Smooth muscle cell (in vitro differentiated cells): ENCODE measurements at regions not wholly inside any gene's neighbourhood (a gene's known extent, or its start where the extent isn't known, plus 50 kb on each side); places are given as distances from the start of the nearest gene placed in this dataset.

Experiments
- DNase-seq: peaks from one replicate; lab custom pipeline; 2025; ENCODE audit not compliant: unreplicated experiment; lab: John Stamatoyannopoulos, UW
- H2AFZ ChIP-seq: fragments of 200-600 bp; sonication (generic); 2 replicates; pipeline ENCODE4 v1.6.0; 2016; ENCODE audit warnings: antibody characterized with exemption, low read depth, mild to moderate bottlenecking
- H3F3A ChIP-seq: fragments of 200-600 bp; sonication (generic); 2 replicates; pipeline ENCODE4 v1.6.0; 2017; ENCODE audit warnings: antibody characterized with exemption, low read depth
- H3K27ac ChIP-seq: fragments of 200-600 bp; sonication (generic); 2 replicates; pipeline ENCODE4 v1.5.1; 2016; ENCODE audit warnings: low read depth, mild to moderate bottlenecking
- H3K27me3 ChIP-seq: fragments of 200-600 bp; sonication (generic); 2 replicates; pipeline ENCODE4 v1.6.1; 2016; ENCODE audit warnings: low read depth, mild to moderate bottlenecking
- H3K36me3 ChIP-seq: fragments of 200-600 bp; sonication (generic); 2 replicates; pipeline ENCODE4 v1.5.1; 2016; ENCODE audit warnings: low read depth
- H3K4me1 ChIP-seq: fragments of 200-600 bp; sonication (generic); 2 replicates; pipeline ENCODE4 v1.5.1; 2016; ENCODE audit warnings: low read depth
- H3K4me2 ChIP-seq: fragments of 200-600 bp; sonication (generic); 2 replicates; pipeline ENCODE4 v1.6.0; 2016; ENCODE audit warnings: mild to moderate bottlenecking
- H3K4me3 ChIP-seq: fragments of 200-600 bp; sonication (generic); 2 replicates; pipeline ENCODE4 v1.5.1; 2016; ENCODE audit warnings: mild to moderate bottlenecking
- H3K79me2 ChIP-seq: fragments of 200-600 bp; sonication (generic); 2 replicates; pipeline ENCODE4 v1.6.0; 2016; ENCODE audit warnings: low read depth, mild to moderate bottlenecking
- H3K9ac ChIP-seq: fragments of 200-600 bp; sonication (generic); 2 replicates; pipeline ENCODE4 v1.6.0; 2016; ENCODE audit warnings: low read depth
- H3K9me3 ChIP-seq: fragments of 200-600 bp; sonication (generic); replicated peaks from 2 replicates; pipeline ENCODE4 v1.5.1; 2016; ENCODE audit warnings: low read depth
- H4K20me1 ChIP-seq: fragments of 200-600 bp; sonication (generic); 2 replicates; pipeline ENCODE4 v1.6.0; 2016; ENCODE audit warnings: low read depth
- CTCF ChIP-seq: fragments of 200-600 bp; sonication (generic); IDR thresholded peaks from 2 replicates; pipeline ENCODE4 v1.5.1; 2017; ENCODE audit warnings: borderline replicate concordance, mild to moderate bottlenecking, antibody characterized with exemption; ENCODE audit not compliant: insufficient read depth, poor library complexity, severe bottlenecking
- WGBS: methylation state at CpG from one replicate; pipeline ENCODE4 v1.1.7; 2016; ENCODE audit warnings: low lambda C conversion rate; 5-methylcytosine and 5-hydroxymethylcytosine counted together

- no peak for TF ChIP-seq CTCF
- no peak for DNase-seq
- Histone ChIP-seq H4K20me1 (no peaks in the 10 kb centered on the region), H3K4me3 (no peak overlapping the region), H3K27me3 (no peaks in the 10 kb centered on the region), H3F3A (no peaks in the 10 kb centered on the region), H3K36me3 (no peaks in the 10 kb centered on the region), H3K79me2 (no peaks in the 10 kb centered on the region), H3K4me1 (peaks cover 25% of the 10 kb centered on the region), H3K27ac (no peak overlapping the region), H3K9ac (no peak overlapping the region), H3K4me2 (no peak overlapping the region), H2AFZ (no peak overlapping the region), H3K9me3 (no peaks in the 10 kb centered on the region)
- WGBS = 100% methylated on average over 1 of the region's 1 CpG
Measured at GRCh38 chr1:219534991-219535390, 77.9 kb downstream of the ZC3H11B start.

GRCh38 chr1:219533280-219533679 lies 79.6 kb downstream of the ZC3H11B start:
- TF ChIP-seq CTCF = no peak
- Histone ChIP-seq H3K4me1 (peaks cover 21% of the 10 kb centered on the region), H3K9ac (no peak overlapping the region), H3K9me3 (no peaks in the 10 kb centered on the region), H3K4me2 (peak overlapping the region; percentile 45), H4K20me1 (no peaks in the 10 kb centered on the region), H3K4me3 (no peak overlapping the region), H3K79me2 (no peaks in the 10 kb centered on the region), H3K27me3 (no peaks in the 10 kb centered on the region), H3K27ac (no peak overlapping the region), H3F3A (no peaks in the 10 kb centered on the region), H2AFZ (no peak overlapping the region), H3K36me3 (no peaks in the 10 kb centered on the region)
- 77% methylated on average over 1 of the region's 1 CpG for WGBS
- no peak for DNase-seq

GRCh38 chr1:219529116-219529515 lies 83.8 kb downstream of the ZC3H11B start:
- H2AFZ ChIP-seq = no peak overlapping the region
- TF ChIP-seq CTCF = no peak
- H3K79me2 ChIP-seq = no peaks in the 10 kb centered on the region
- H3K4me1 ChIP-seq = peaks cover 8% of the 10 kb centered on the region
- H3K36me3 ChIP-seq = no peaks in the 10 kb centered on the region
- H4K20me1 ChIP-seq = no peaks in the 10 kb centered on the region
- no peak overlapping the region for H3K4me2 ChIP-seq
- no peak overlapping the region for H3K27ac ChIP-seq
- DNase-seq = no peak
- H3F3A ChIP-seq = no peaks in the 10 kb centered on the region
- H3K27me3 ChIP-seq = no peaks in the 10 kb centered on the region
- 83% methylated on average over 2 of the region's 2 CpGs for WGBS
- no peaks in the 10 kb centered on the region for H3K9me3 ChIP-seq
- H3K4me3 ChIP-seq = no peak overlapping the region
- H3K9ac ChIP-seq = no peak overlapping the region

GRCh38 chr1:219528633-219529032 lies 84.3 kb downstream of the ZC3H11B start:
- H3K27ac ChIP-seq = no peak overlapping the region
- WGBS = 87% methylated on average over 3 of the region's 3 CpGs
- H3K79me2 ChIP-seq = no peaks in the 10 kb centered on the region
- no peaks in the 10 kb centered on the region for H3F3A ChIP-seq
- peaks cover 8% of the 10 kb centered on the region for H3K4me1 ChIP-seq
- DNase-seq = no peak
- H3K4me3 ChIP-seq = no peak overlapping the region
- H3K27me3 ChIP-seq = no peaks in the 10 kb centered on the region
- H2AFZ ChIP-seq = no peak overlapping the region
- no peak overlapping the region for H3K4me2 ChIP-seq
- no peaks in the 10 kb centered on the region for H4K20me1 ChIP-seq
- TF ChIP-seq CTCF = no peak
- no peak overlapping the region for H3K9ac ChIP-seq
- no peaks in the 10 kb centered on the region for H3K36me3 ChIP-seq
- H3K9me3 ChIP-seq = no peaks in the 10 kb centered on the region
